Stimulated activated CD4-positive, alpha-beta T cell treated with anti-CD3 and anti-CD28 coated beads, TNF-alpha, amount 100 ng/mL, for 24 hours (primary cell): ENCODE measurements at regions not wholly inside any gene's neighbourhood (a gene's known extent, or its start where the extent isn't known, plus 50 kb on each side); places are given as distances from the start of the nearest gene placed in this dataset.
A peak's percentile ranks its signal among the peaks of the same experiment; 100 is the strongest.
"Not testable (repeated sequence)": the region's sequence is repeated elsewhere in the genome, so short reads cannot be mapped to it uniquely, and the experiment has no call there.

ENCODE experiments used
- DNase-seq, 3 experiments: peaks; one replicate each; pipeline ENCODE4 v3.0.0-alpha.2; 2020; ENCODE audit warnings: low read depth in 3 of 3

GRCh38 chr3:75126556-75126955 is 512.1 kb upstream of the CNTN3 start:
- DNase-seq: no peak

- DNase-seq: no peak
Measured at GRCh38 chr3:75129101-75129500, 514.6 kb upstream of the CNTN3 start.

GRCh38 chr3:75136100-75136897 is 521.8 kb upstream of the CNTN3 start:
- no peak for DNase-seq

- DNase-seq: no peak
Measured at GRCh38 chr3:75138345-75138744, 523.9 kb upstream of the CNTN3 start.

- DNase-seq: no peak
Measured at GRCh38 chr3:75140904-75141615, 523.1 kb upstream of the FRG2C start.

- DNase-seq: no peak
Measured at GRCh38 chr3:75144406-75144805, 519.7 kb upstream of the FRG2C start.

GRCh38 chr3:75171630-75172230 is 492.4 kb upstream of the FRG2C start:
- no peak for DNase-seq

- no peak for DNase-seq
Measured at GRCh38 chr3:75176937-75177336, 487.2 kb upstream of the FRG2C start.

- DNase-seq: no peak
Measured at GRCh38 chr3:75180235-75180944, 483.7 kb upstream of the FRG2C start.

GRCh38 chr3:75180945-75181298 is 483.2 kb upstream of the FRG2C start:
- no peak for DNase-seq

GRCh38 chr3:75188962-75189361 is 475.2 kb upstream of the FRG2C start:
- no peak for DNase-seq

- peak; percentile 7 to 18 (median 14) for DNase-seq
Measured at GRCh38 chr3:75192146-75192616, 471.9 kb upstream of the FRG2C start.

- DNase-seq: no peak
Measured at GRCh38 chr3:75193797-75194196, 470.3 kb upstream of the FRG2C start.

- DNase-seq: not testable (repeated sequence)
Measured at GRCh38 chr3:75214332-75214731, 449.8 kb upstream of the FRG2C start.

GRCh38 chr3:75218577-75218976 is 445.6 kb upstream of the FRG2C start:
- no peak for DNase-seq

- DNase-seq: no peak
Measured at GRCh38 chr3:75220932-75221331, 443.2 kb upstream of the FRG2C start.

- no peak for DNase-seq
Measured at GRCh38 chr3:75224412-75224811, 439.7 kb upstream of the FRG2C start.

- DNase-seq: no peak
Measured at GRCh38 chr3:75232216-75232615, 431.9 kb upstream of the FRG2C start.

- no peak for DNase-seq
Measured at GRCh38 chr3:75235631-75236030, 428.5 kb upstream of the FRG2C start.

- DNase-seq: no peak
Measured at GRCh38 chr3:75237053-75237452, 427.1 kb upstream of the FRG2C start.

GRCh38 chr3:75237477-75237876 is 426.7 kb upstream of the FRG2C start:
- DNase-seq: no peak
